Psoas muscle (tissue), 7 donors: ENCODE measurements at regions not wholly inside any gene's neighbourhood (a gene's known extent, or its start where the extent isn't known, plus 50 kb on each side); places are given as distances from the start of the nearest gene placed in this dataset.

ENCODE experiments used
- ATAC-seq, 4 donors: fragments of 200-7000 bp; cut with Tn5 transposase; one replicate each; pipeline ENCODE4 v1.9.1; 2020; ENCODE audit warnings: moderate library complexity in 3 of 4, mild to moderate bottlenecking in 2 of 4
- DNase-seq, 2 donors: peaks; one replicate each; pipeline ENCODE4 v3.0.0-alpha.2; 2020
- H3K27ac ChIP-seq: fragments of 200-600 bp; one replicate; pipeline ENCODE4 v1.8.0; 2022
- H3K27me3 ChIP-seq, 3 donors: fragments of 200-600 bp in 1 of 3; one replicate each; pipeline versions ENCODE4 v1.6.1 to v1.8.0; 2013 to 2022; ENCODE audit warnings: low read length in 2 of 3, mild to moderate bottlenecking in 2 of 3, moderate library complexity in 1 of 3; ENCODE audit not compliant: insufficient read depth in 3 of 3
- H3K36me3 ChIP-seq, 2 donors: fragments of 200-600 bp in 1 of 2; one replicate each; pipeline versions ENCODE4 v1.6.1 to v1.8.0; 2013 to 2022; ENCODE audit warnings: low read depth in 1 of 2, mild to moderate bottlenecking in 1 of 2, moderate library complexity in 1 of 2; ENCODE audit not compliant: insufficient read depth in 1 of 2
- H3K4me1 ChIP-seq: fragments of 200-600 bp; one replicate; pipeline ENCODE4 v1.8.0; 2022
- H3K4me3 ChIP-seq: fragments of 200-600 bp; one replicate; pipeline ENCODE4 v1.8.0; 2022; ENCODE audit warnings: mild to moderate bottlenecking
- H3K9me3 ChIP-seq: fragments of 200-600 bp; one replicate; pipeline ENCODE4 v1.8.0; 2022
- CTCF ChIP-seq: fragments of 200-600 bp; IDR thresholded peaks from one replicate; pipeline ENCODE4 v1.8.0; 2022; ENCODE audit warnings: antibody characterized with exemption
- WGBS, 3 donors: extraction: QIAGEN DNeasy Blood & Tissue Kit; methylation state at CpG; one replicate each; pipeline versions ENCODE4 v1.1.6 to v1.1.7; 2013; 5-methylcytosine and 5-hydroxymethylcytosine counted together
- intact Hi-C, 2 donors: fragments of 100-400 bp; cut with DNase I; formaldehyde crosslinking; loops; one replicate each; pipeline versions ENCODE4 v1.11.0 to v1.14.2; 2022
- donor health status: healthy with polysubstance abuse.
- donor health status: DM: no; HTN: no; CAD: no; lungs with moderate emphysema.
- donor health status: Bipolar disorder and iron deficiency.
- donor health status: healthy.
- donor health status: DM: yes; HTN: yes; CAD: no.
- donor health status: DM: no; HTN: no; CAD: no.
- donor health status: DM: yes; HTN: yes; CAD: no.

GRCh38 chr2:177318613-177319012 is 54.1 kb upstream of the NFE2L2 start:
- 88 to 100% (median 96%) methylated on average over 1 of the region's 1 CpG for whole genome bisulfite sequencing, 3 donors
- ATAC-seq (no peak), DNase-seq (no peak)
- no peak overlapping the region for H3K4me3 ChIP-seq
- peaks cover 0 to 3% of the 10 kb centered on the region in 2 donors for H3K36me3 ChIP-seq
- no peak for TF ChIP-seq CTCF
- intact Hi-C loops, result no loop called here
- H3K4me1 ChIP-seq, result peaks cover 35% of the 10 kb centered on the region
- no peak overlapping the region for H3K27ac ChIP-seq
- H3K9me3 ChIP-seq, result no peaks in the 10 kb centered on the region
- H3K27me3 ChIP-seq, result no peaks in the 10 kb centered on the region

- no peak overlapping the region for H3K4me3 ChIP-seq
- peaks cover 17% of the 10 kb centered on the region for H3K4me1 ChIP-seq
- WGBS, 3 donors, result 82 to 92% (median 83%) methylated on average over 2 of the region's 2 CpGs
- no peak for ATAC-seq
- no peaks in the 10 kb centered on the region for H3K9me3 ChIP-seq
- peaks cover 0 to 3% of the 10 kb centered on the region in 2 donors for H3K36me3 ChIP-seq
- no peak for DNase-seq
- no peaks in the 10 kb centered on the region for H3K27me3 ChIP-seq
- intact Hi-C loops, result no loop called here
- H3K27ac ChIP-seq, result no peak overlapping the region
- no peak for TF ChIP-seq CTCF
Observed at GRCh38 chr2:177320596-177320995, 56.1 kb upstream of the NFE2L2 start.

- ATAC-seq (no peak), DNase-seq (no peak)
- Histone ChIP-seq H3K36me3 (peaks cover 0 to 3% of the 10 kb centered on the region in 2 donors), H3K4me1 (no peaks in the 10 kb centered on the region), H3K9me3 (no peaks in the 10 kb centered on the region), H3K4me3 (no peak overlapping the region), H3K27me3 (no peaks in the 10 kb centered on the region), H3K27ac (no peak overlapping the region)
- WGBS, 3 donors, result 78 to 84% (median 81%) methylated on average over 5 of the region's 5 CpGs
- no peak for TF ChIP-seq CTCF
- intact Hi-C loops, result no loop called here
Observed at GRCh38 chr2:177322801-177323261, 58.3 kb upstream of the NFE2L2 start.

GRCh38 chr2:177324797-177325196 is 60.3 kb upstream of the NFE2L2 start:
- TF ChIP-seq CTCF, result no peak
- Histone ChIP-seq H3K36me3 (peaks cover 0 to 3% of the 10 kb centered on the region in 2 donors), H3K9me3 (no peaks in the 10 kb centered on the region), H3K4me1 (no peaks in the 10 kb centered on the region), H3K27me3 (no peaks in the 10 kb centered on the region), H3K4me3 (no peak overlapping the region), H3K27ac (no peak overlapping the region)
- intact Hi-C loops, result loop anchor here (5.0 kb wide), 2 partner anchors 42 to 57 kb away; no protein-coding TSS in a partner anchor
- 78 to 98% (median 95%) methylated on average over 3 of the region's 3 CpGs for WGBS, 3 donors
- no peak for ATAC-seq
- no peak for DNase-seq

GRCh38 chr2:177325554-177325953 is 61.0 kb upstream of the NFE2L2 start:
- no peak for DNase-seq
- H3K27me3 ChIP-seq, result no peaks in the 10 kb centered on the region
- H3K4me3 ChIP-seq, result no peak overlapping the region
- whole genome bisulfite sequencing, 3 donors, result 92 to 95% (median 93%) methylated on average over 1 of the region's 1 CpG
- no peak overlapping the region for H3K27ac ChIP-seq
- TF ChIP-seq CTCF, result no peak
- H3K9me3 ChIP-seq, result no peaks in the 10 kb centered on the region
- no peaks in the 10 kb centered on the region for H3K4me1 ChIP-seq
- peaks cover 0 to 3% of the 10 kb centered on the region in 2 donors for H3K36me3 ChIP-seq
- ATAC-seq, result no peak
- intact Hi-C loops, result loop anchor here (5.0 kb wide), 2 partner anchors 43 to 58 kb away; no protein-coding TSS in a partner anchor
